B cell (primary cell): ENCODE measurements at regions not wholly inside any gene's neighbourhood (a gene's known extent, or its start where the extent isn't known, plus 50 kb on each side); places are given as distances from the start of the nearest gene placed in this dataset.

Source experiments
- ATAC-seq: fragments of 200-7000 bp; cut with Tn5 transposase; one replicate; pipeline ENCODE4 v1.10.0; 2021; ENCODE audit warnings: low read depth, mild to moderate bottlenecking, moderate number of reproducible peaks, moderate library complexity
- CTCF ChIA-PET: fragments of 350-600 bp; sonication (Branson Sonifier 250); formaldehyde crosslinking; loops from one replicate; lab custom pipeline; 2021; ENCODE audit warnings: antibody characterized with exemption, inconsistent platforms; lab: Charles Lee
- POLR2A ChIA-PET: fragments of 350-600 bp; sonication (Branson Sonifier 250); formaldehyde crosslinking; loops from one replicate; lab custom pipeline; 2021; ENCODE audit warnings: antibody characterized with exemption; lab: Charles Lee
- DNase-seq: peaks from one replicate; pipeline ENCODE4 v3.0.0; 2013
- H2AFZ ChIP-seq: 2 replicates; pipeline ENCODE4 v1.6.1; 2012; ENCODE audit warnings: mild to moderate bottlenecking, low read depth, low read length; ENCODE audit not compliant: insufficient read depth, poor library complexity, severe bottlenecking
- H3K27ac ChIP-seq, 2 donors: 1 replicate in 1 of 2; 2 replicates in 1 of 2; pipeline ENCODE4 v1.5.1; 2012 to 2013; ENCODE audit warnings: low read length in 2 of 2, mild to moderate bottlenecking in 2 of 2, moderate library complexity in 1 of 2
- H3K27me3 ChIP-seq, 4 experiments: fragments of 200-600 bp in 1 of 4; sonication (generic) in 1 of 4; replicated peaks in 1 of 4; 1 replicate in 2 of 4; 2 replicates in 2 of 4; pipeline versions ENCODE4 v1.6.1 to v1.7.0; 2013 to 2016; ENCODE audit warnings: low read length in 3 of 4, mild to moderate bottlenecking in 2 of 4, mixed read lengths in 1 of 4, moderate library complexity in 1 of 4; ENCODE audit not compliant: insufficient read depth in 4 of 4, control insufficient read depth in 3 of 4; ENCODE audit errors: control extremely low read depth in 1 of 4
- H3K36me3 ChIP-seq, 2 experiments: replicated peaks in 1 of 2; 1 replicate in 1 of 2; 2 replicates in 1 of 2; pipeline versions ENCODE4 v1.6.1 to v1.7.1; 2013; ENCODE audit warnings: low read length in 1 of 2; ENCODE audit not compliant: insufficient read depth in 2 of 2, control insufficient read depth in 1 of 2; ENCODE audit errors: control extremely low read depth in 1 of 2, extremely low read depth in 1 of 2
- H3K4me1 ChIP-seq, 2 donors: fragments of 200-600 bp in 1 of 2; sonication (generic) in 1 of 2; 1 replicate in 1 of 2; 2 replicates in 1 of 2; pipeline versions ENCODE4 v1.5.1 to v1.6.1; 2013 to 2017; ENCODE audit warnings: low read length in 2 of 2; ENCODE audit not compliant: control insufficient read depth in 2 of 2, insufficient read depth in 2 of 2
- H3K4me2 ChIP-seq: replicated peaks from 2 replicates; pipeline ENCODE3; 2012; ENCODE audit warnings: mild to moderate bottlenecking, low read depth, low read length; ENCODE audit not compliant: poor library complexity, severe bottlenecking
- H3K4me3 ChIP-seq, 5 experiments: fragments of 200-600 bp in 1 of 5; sonication (generic) in 1 of 5; 1 replicate in 3 of 5; 2 replicates in 2 of 5; pipeline versions ENCODE4 v1.5.1 to v1.7.0; 2011 to 2016; ENCODE audit warnings: low read length in 4 of 5, mild to moderate bottlenecking in 4 of 5, low read depth in 2 of 5, control low read depth in 1 of 5, moderate library complexity in 1 of 5; ENCODE audit not compliant: insufficient read depth in 1 of 5; ENCODE audit errors: control extremely low read depth in 1 of 5, extremely low read depth in 1 of 5
- H3K79me2 ChIP-seq: fragments of 200-600 bp; sonication (generic); one replicate; pipeline ENCODE4 v1.6.0; 2016; ENCODE audit warnings: low read length; ENCODE audit not compliant: control insufficient read depth, insufficient read depth
- H3K9ac ChIP-seq: fragments of 200-600 bp; sonication (generic); 2 replicates; pipeline ENCODE4 v1.6.1; 2017; ENCODE audit warnings: mild to moderate bottlenecking, low read length, moderate library complexity
- H3K9me3 ChIP-seq, 3 donors: one replicate each; pipeline versions ENCODE4 v1.6.1 to v1.7.1; 2013; ENCODE audit warnings: low read length in 2 of 3; ENCODE audit not compliant: control insufficient read depth in 2 of 3, insufficient read depth in 1 of 3; ENCODE audit errors: control extremely low read depth in 1 of 3
- H4K20me1 ChIP-seq: 2 replicates; pipeline ENCODE4 v1.6.0; 2012; ENCODE audit warnings: mild to moderate bottlenecking, low read length; ENCODE audit not compliant: insufficient read depth, control insufficient read depth, poor library complexity, severe bottlenecking
- H3K27ac Mint-ChIP-seq: one replicate; pipeline ENCODE4 v1.8.0; 2021; ENCODE audit warnings: mixed read lengths
- H3K27me3 Mint-ChIP-seq: one replicate; pipeline ENCODE4 v1.8.0; 2021; ENCODE audit warnings: mixed read lengths
- H3K4me1 Mint-ChIP-seq: one replicate; pipeline ENCODE4 v1.8.0; 2021; ENCODE audit warnings: mixed read lengths
- H3K4me3 Mint-ChIP-seq: one replicate; pipeline ENCODE4 v1.8.0; 2021; ENCODE audit warnings: mixed read lengths
- H3K9me3 Mint-ChIP-seq: one replicate; pipeline ENCODE4 v1.8.0; 2022; ENCODE audit warnings: mixed read lengths; ENCODE audit not compliant: insufficient read depth
- EZH2 ChIP-seq: IDR thresholded peaks from 2 replicates; pipeline ENCODE4 v1.6.1; 2012; ENCODE audit warnings: borderline replicate concordance, low read depth, mild to moderate bottlenecking, moderate library complexity, low read length; ENCODE audit not compliant: insufficient read depth, poor library complexity, severe bottlenecking
- WGBS: methylation state at CpG from one replicate; pipeline ENCODE4 v1.1.5; 2013; ENCODE audit warnings: missing lambda C conversion rate; ENCODE audit not compliant: insufficient coverage; 5-methylcytosine and 5-hydroxymethylcytosine counted together
- intact Hi-C: fragments of 100-400 bp; cut with micrococcal nuclease; formaldehyde crosslinking; loops from one replicate; pipeline ENCODE4 v1.10.0; 2022
- TF ChIP-seq, protein P1 (sequence below): fragments of 200-600 bp; IDR thresholded peaks from one replicate; pipeline ENCODE4 v1.8.0; 2022; ENCODE audit warnings: antibody characterized with exemption, mild to moderate bottlenecking

DNA sequence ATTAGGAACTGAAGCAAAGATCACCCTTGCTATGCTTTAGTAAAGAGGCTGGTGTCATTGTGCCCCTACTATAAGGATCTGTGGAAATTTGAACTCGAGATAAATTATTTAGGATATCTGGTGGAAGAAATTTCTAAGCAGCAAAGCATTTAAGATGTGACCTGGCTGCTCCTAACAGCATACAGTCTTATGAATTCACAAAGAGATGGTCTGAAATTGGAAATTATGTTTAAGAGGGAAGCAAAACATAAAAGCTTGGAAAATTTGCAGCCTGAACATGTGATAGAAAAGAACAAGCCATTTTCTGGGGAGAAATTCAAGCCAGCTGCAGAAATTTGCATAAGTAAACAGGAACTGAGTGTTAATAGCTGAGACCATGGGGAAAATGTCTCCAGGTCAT, 223.7 kb downstream of the FBXO4 start:
- CTCF ChIA-PET: no interaction called here
- DNase-seq: no peak
- intact Hi-C loops: no loop called here

DNA sequence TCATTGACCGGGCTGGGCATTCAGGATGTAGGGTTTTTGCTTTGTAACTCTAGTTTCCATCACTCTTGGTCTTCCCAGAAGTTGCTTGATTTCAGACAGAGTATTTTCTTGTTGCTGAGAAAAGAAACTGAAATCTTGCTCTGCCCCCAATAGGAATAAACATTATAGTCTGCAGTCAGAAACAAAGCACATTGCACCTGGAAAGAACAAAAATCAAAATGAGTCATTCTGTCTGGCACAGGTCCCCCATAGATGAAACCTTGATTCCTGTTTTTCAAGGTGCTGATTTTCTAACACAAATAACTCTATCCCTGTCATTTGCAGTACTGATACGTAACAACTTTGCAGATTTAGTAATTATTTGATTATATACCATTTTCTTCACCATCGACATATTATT, 232.1 kb downstream of the FBXO4 start:
- no peak for DNase-seq
- ChIA-PET POLR2A (no interaction called here), CTCF (no interaction called here)
- no peak overlapping the region for H3K4me3 ChIP-seq
- no peak overlapping the region for H3K4me2 ChIP-seq
- no peaks in the 10 kb centered on the region for H3K36me3 ChIP-seq
- H3K9ac ChIP-seq: no peak overlapping the region
- no peaks in the 10 kb centered on the region for H3K79me2 ChIP-seq
- H3K9me3 ChIP-seq: no peaks in the 10 kb centered on the region
- H3K27me3 ChIP-seq: no peaks in the 10 kb centered on the region
- ATAC-seq: no peak
- TF ChIP-seq, protein P1, sequence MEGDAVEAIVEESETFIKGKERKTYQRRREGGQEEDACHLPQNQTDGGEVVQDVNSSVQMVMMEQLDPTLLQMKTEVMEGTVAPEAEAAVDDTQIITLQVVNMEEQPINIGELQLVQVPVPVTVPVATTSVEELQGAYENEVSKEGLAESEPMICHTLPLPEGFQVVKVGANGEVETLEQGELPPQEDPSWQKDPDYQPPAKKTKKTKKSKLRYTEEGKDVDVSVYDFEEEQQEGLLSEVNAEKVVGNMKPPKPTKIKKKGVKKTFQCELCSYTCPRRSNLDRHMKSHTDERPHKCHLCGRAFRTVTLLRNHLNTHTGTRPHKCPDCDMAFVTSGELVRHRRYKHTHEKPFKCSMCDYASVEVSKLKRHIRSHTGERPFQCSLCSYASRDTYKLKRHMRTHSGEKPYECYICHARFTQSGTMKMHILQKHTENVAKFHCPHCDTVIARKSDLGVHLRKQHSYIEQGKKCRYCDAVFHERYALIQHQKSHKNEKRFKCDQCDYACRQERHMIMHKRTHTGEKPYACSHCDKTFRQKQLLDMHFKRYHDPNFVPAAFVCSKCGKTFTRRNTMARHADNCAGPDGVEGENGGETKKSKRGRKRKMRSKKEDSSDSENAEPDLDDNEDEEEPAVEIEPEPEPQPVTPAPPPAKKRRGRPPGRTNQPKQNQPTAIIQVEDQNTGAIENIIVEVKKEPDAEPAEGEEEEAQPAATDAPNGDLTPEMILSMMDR: no peak
- no peak for TF ChIP-seq EZH2
- Mint-ChIP-seq H3K9me3 (peaks cover under 1% of the 10 kb centered on the region), H3K4me1 (no peaks in the 10 kb centered on the region), H3K27ac (no peak overlapping the region), H3K4me3 (no peak overlapping the region), H3K27me3 (no peaks in the 10 kb centered on the region)
- no peaks in the 10 kb centered on the region for H4K20me1 ChIP-seq
- no peaks in the 10 kb centered on the region for H3K4me1 ChIP-seq
- intact Hi-C loops: no loop called here
- WGBS: no CpG with 5 or more reads among the region's 3 CpGs
- no peak overlapping the region for H3K27ac ChIP-seq
- no peak overlapping the region for H2AFZ ChIP-seq

More for the DNA sequence above, 223.7 kb downstream of the FBXO4 start:
- Histone ChIP-seq H3K4me1 (no peaks in the 10 kb centered on the region), H2AFZ (no peak overlapping the region), H3K27me3 (no peaks in the 10 kb centered on the region), H3K4me3 (no peak overlapping the region), H4K20me1 (no peaks in the 10 kb centered on the region), H3K4me2 (no peak overlapping the region), H3K9me3 (peaks cover 0 to 19% (median 13%) of the 10 kb centered on the region in 3 donors), H3K27ac (no peak overlapping the region), H3K36me3 (no peaks in the 10 kb centered on the region), H3K79me2 (no peaks in the 10 kb centered on the region), H3K9ac (no peak overlapping the region)
- POLR2A ChIA-PET: no interaction called here
- Mint-ChIP-seq H3K4me1 (no peaks in the 10 kb centered on the region), H3K27me3 (no peaks in the 10 kb centered on the region), H3K27ac (no peak overlapping the region), H3K9me3 (peaks cover 21% of the 10 kb centered on the region), H3K4me3 (no peak overlapping the region)
- TF ChIP-seq, protein P1: no peak
- TF ChIP-seq EZH2: no peak
- WGBS: no CpG with 5 or more reads among the region's 1 CpG
- no peak for ATAC-seq
